ENCODE measurements at regions not wholly inside any gene's neighbourhood (a gene's known extent, or its start where the extent isn't known, plus 50 kb on each side); places are given as distances from the start of the nearest gene placed in this dataset.
"Not testable (repeated sequence)": the region's sequence is repeated elsewhere in the genome, so short reads cannot be mapped to it uniquely, and the experiment has no call there.

DNA sequence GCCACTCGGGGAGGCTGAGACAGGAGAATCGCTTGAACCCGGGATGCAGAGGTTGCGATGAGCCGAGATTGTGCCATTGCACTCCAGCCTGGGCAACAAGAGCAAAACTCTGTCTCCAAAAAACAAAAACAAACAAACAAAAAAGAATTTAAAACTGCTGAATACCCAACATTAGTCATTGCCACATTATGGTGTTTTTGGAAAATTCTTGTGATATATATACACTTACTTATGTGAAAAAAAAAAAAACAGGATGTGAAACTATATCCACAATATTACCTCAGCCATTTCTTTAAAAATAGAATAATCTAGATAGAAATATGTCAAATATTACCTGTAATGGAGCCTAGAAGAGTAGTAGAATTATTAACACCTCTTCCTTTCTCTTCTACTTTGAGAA is 288.3 kb upstream of the FN1 start:
- DNase-seq (ENCODE audit: low spot score), result no peak
- ChIA-PET CTCF (no interaction called here), POLR2A (ENCODE audit: low non-redundant PET) (no interaction called here)
- no peak overlapping the region for H3K27ac ChIP-seq
- TF ChIP-seq, protein P1, sequence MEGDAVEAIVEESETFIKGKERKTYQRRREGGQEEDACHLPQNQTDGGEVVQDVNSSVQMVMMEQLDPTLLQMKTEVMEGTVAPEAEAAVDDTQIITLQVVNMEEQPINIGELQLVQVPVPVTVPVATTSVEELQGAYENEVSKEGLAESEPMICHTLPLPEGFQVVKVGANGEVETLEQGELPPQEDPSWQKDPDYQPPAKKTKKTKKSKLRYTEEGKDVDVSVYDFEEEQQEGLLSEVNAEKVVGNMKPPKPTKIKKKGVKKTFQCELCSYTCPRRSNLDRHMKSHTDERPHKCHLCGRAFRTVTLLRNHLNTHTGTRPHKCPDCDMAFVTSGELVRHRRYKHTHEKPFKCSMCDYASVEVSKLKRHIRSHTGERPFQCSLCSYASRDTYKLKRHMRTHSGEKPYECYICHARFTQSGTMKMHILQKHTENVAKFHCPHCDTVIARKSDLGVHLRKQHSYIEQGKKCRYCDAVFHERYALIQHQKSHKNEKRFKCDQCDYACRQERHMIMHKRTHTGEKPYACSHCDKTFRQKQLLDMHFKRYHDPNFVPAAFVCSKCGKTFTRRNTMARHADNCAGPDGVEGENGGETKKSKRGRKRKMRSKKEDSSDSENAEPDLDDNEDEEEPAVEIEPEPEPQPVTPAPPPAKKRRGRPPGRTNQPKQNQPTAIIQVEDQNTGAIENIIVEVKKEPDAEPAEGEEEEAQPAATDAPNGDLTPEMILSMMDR (conservative IDR thresholded peaks at IDR 0.05; ENCODE audit: low read depth), result no peak

DNA sequence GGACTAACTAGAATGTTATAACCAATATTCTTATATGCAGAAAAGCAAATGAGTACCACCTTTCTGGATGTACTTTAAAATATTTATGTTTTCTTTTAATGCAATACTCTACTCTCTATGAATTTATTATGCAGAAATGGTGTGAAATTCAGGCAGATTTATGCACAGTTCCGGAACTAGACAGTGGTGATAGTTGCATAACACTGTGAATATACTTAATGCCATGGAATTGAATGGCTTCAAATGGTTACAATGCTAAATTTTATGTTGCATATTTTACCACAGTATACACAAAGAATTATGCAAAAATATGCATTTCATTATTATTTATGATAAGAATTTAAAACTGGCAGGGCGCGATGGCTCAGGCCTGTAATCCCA is 287.8 kb upstream of the FN1 start:
- TF ChIP-seq, protein P1 (conservative IDR thresholded peaks at IDR 0.05; ENCODE audit: low read depth), result no peak
- DNase-seq (ENCODE audit: low spot score), result no peak
- ChIA-PET CTCF (no interaction called here), POLR2A (ENCODE audit: low non-redundant PET) (no interaction called here)
- H3K27ac ChIP-seq, result no peak overlapping the region

DNA sequence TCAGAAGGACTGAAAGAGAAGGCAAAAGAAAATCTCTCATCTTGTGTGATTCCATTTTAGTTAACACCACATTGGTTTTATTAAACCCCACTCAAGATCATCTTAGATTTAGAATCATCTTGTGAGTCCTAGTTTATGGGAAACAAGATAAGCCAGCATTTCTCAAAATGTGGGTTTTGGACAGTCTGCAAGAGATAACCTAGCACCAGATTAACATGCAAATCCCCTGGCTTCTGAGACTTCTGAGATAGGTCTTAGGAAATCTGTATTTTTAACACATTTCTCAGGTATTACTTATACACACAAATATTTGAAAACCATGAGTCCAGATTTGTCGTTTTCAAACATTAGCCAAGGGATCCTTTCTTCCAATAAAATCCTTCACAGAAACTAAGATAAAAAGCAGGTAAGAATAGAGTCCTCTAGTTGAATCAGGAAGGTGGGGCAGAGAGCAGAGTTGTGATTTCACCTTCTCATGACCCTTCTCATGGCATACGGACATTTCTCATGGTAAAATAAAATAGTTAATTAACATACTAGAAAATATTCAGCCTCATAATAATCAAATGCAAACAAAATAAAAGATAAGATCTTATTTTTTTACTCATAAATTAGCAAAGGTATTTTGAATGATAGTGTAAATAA is 287.2 kb upstream of the FN1 start:
- no peak overlapping the region for H3K27ac ChIP-seq
- no peak for DNase-seq (ENCODE audit: low spot score)
- ChIA-PET CTCF (interaction anchor here (0.7 kb wide), 1 partner anchor 9 kb away, joined by 3 read pairs; no protein-coding TSS in a partner anchor), POLR2A (ENCODE audit: low non-redundant PET) (no interaction called here)
- TF ChIP-seq, protein P1 (conservative IDR thresholded peaks at IDR 0.05; ENCODE audit: low read depth), result no peak

DNA sequence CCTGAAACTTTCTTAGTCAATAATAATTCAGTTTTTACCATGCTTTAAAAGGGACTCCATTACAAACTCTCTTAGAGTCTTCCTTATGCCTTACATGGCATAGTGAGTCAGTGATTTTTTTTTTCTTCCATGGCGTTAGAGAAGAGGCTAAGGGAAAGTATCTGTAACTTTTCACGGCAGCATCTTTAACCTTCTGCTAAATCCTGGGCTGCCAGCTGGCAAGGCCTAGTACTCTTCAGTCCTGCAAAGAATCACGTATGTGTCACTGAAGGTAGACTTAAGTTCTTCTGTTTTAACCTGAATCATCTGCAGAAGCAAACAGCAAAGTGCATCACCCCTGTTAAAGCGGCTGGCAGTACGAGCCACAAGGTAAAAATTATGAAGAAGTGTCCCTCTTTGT is 286.3 kb upstream of the FN1 start:
- no peak overlapping the region for H3K27ac ChIP-seq
- TF ChIP-seq, protein P1 (conservative IDR thresholded peaks at IDR 0.05; ENCODE audit: low read depth), result no peak
- ChIA-PET CTCF (interaction anchor here (0.7 kb wide), 2 partner anchors 10 to 110 kb away, joined by 3 read pairs; no protein-coding TSS in a partner anchor), POLR2A (ENCODE audit: low non-redundant PET) (no interaction called here)
- DNase-seq (ENCODE audit: low spot score), result no peak

DNA sequence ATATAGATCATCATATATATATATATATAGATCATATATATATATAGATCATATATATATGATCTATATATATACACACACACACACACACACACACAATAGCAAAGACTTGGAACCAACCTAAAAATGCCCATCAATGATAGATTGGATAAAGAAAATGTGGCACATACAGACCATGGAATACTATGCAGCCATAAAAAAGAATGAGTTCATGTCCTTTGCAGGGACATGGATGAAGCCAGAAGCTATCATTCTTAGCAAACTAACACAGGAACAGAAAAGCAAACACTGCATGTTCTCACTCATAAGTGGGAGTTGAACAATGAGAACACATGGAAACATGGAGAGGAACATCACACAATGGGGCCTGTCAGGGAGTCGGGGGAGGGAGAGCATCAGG is 285.6 kb upstream of the FN1 start:
- H3K27ac ChIP-seq; DNase-seq (ENCODE audit: low spot score); CTCF ChIA-PET; POLR2A ChIA-PET (ENCODE audit: low non-redundant PET): not testable (repeated sequence)

DNA sequence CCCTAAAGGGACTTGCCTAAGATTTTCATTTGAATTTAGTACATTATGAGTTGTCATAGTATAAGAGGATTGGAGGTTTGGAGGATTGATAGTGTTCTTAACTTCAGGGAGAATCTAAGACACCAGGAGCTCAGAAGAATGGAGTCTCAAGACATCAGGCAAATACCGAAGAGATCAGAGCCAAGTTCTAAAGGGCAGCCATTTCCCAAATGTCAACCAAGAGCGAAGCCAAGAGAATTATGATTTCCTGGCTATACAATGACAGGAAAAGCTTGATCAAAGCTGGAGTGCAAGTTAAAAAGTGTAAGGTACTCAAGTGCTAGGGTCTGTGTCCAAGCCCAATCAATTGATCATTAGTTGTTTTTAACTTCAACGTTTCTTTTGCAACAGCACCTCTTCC is 283.0 kb upstream of the FN1 start:
- no peak for DNase-seq (ENCODE audit: low spot score)
- H3K27ac ChIP-seq, result no peak overlapping the region
- CTCF ChIA-PET, result interaction anchor here (0.6 kb wide), 1 partner anchor 126 kb away, joined by 3 read pairs; no protein-coding TSS in a partner anchor
- TF ChIP-seq, protein P1 (conservative IDR thresholded peaks at IDR 0.05; ENCODE audit: low read depth), result no peak
- POLR2A ChIA-PET (ENCODE audit: low non-redundant PET), result no interaction called here

DNA sequence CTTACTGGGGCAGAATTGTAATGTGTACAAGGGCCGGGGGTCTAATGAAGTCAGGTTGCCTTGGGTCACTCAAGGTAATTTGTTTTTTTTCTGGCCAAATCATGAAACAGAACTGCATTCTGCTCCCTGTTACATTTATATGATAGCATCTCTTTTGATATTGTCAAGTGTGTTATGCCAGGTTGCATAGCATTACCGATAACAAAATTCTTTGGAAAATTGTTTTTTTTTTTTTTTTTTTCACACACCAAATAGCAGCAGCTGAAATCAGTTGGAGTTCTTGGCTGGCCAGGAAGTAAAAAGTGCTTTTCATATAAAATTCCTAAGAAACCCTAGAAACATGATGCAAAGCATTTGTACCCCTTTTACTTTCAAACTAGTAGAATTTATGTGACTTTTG is 282.6 kb upstream of the FN1 start:
- H3K27ac ChIP-seq, result no peak overlapping the region
- TF ChIP-seq, protein P1 (conservative IDR thresholded peaks at IDR 0.05; ENCODE audit: low read depth), result no peak
- no peak for DNase-seq (ENCODE audit: low spot score)
- CTCF ChIA-PET, result no interaction called here
- POLR2A ChIA-PET (ENCODE audit: low non-redundant PET), result no interaction called here
